ENCODE measurements at regions not wholly inside any gene's neighbourhood (a gene's known extent, or its start where the extent isn't known, plus 50 kb on each side); places are given as distances from the start of the nearest gene placed in this dataset.

- DNase-seq, result no peak
Measured at GRCh38 chr3:166498446-166498845, 661.2 kb upstream of the BCHE start.

- no peak for DNase-seq
Measured at GRCh38 chr3:166489826-166490225, 652.6 kb upstream of the BCHE start.

- no peak for DNase-seq
Measured at GRCh38 chr3:166488977-166489672, 651.9 kb upstream of the BCHE start.

GRCh38 chr3:166484470-166484869 lies 647.2 kb upstream of the BCHE start:
- no peak for DNase-seq

GRCh38 chr3:166481340-166481739 lies 644.1 kb upstream of the BCHE start:
- no peak for DNase-seq

- DNase-seq, result no peak
Measured at GRCh38 chr3:166478356-166478755, 641.1 kb upstream of the BCHE start.

GRCh38 chr3:166473501-166473900 lies 636.3 kb upstream of the BCHE start:
- no peak for DNase-seq

- no peak for DNase-seq
Measured at GRCh38 chr3:166472015-166472414, 634.8 kb upstream of the BCHE start.

GRCh38 chr3:166471074-166471767 lies 634.0 kb upstream of the BCHE start:
- peak; percentile 45 for DNase-seq

- no peak for DNase-seq
Measured at GRCh38 chr3:166462891-166463470, 625.8 kb upstream of the BCHE start.

- DNase-seq, result no peak
Measured at GRCh38 chr3:166461626-166462025, 624.4 kb upstream of the BCHE start.

GRCh38 chr3:166457382-166457781 lies 620.2 kb upstream of the BCHE start:
- no peak for DNase-seq

GRCh38 chr3:166456286-166456685 lies 619.1 kb upstream of the BCHE start:
- no peak for DNase-seq

GRCh38 chr3:166455744-166456143 lies 618.5 kb upstream of the BCHE start:
- DNase-seq, result no peak

GRCh38 chr3:166453478-166453877 lies 616.3 kb upstream of the BCHE start:
- DNase-seq, result peak; percentile 86

- no peak for DNase-seq
Measured at GRCh38 chr3:166451997-166452396, 614.8 kb upstream of the BCHE start.

GRCh38 chr3:166447513-166447912 lies 610.3 kb upstream of the BCHE start:
- no peak for DNase-seq

GRCh38 chr3:166446986-166447385 lies 609.8 kb upstream of the BCHE start:
- DNase-seq, result no peak

GRCh38 chr3:166446291-166446690 lies 609.1 kb upstream of the BCHE start:
- peak; percentile 26 for DNase-seq

- peak; percentile 17 for DNase-seq
Measured at GRCh38 chr3:166445865-166446264, 608.6 kb upstream of the BCHE start.

- peak; percentile 93 for DNase-seq
Measured at GRCh38 chr3:166444756-166445155, 607.5 kb upstream of the BCHE start.

- DNase-seq, result peak; percentile 81
Measured at GRCh38 chr3:166444336-166444735, 607.1 kb upstream of the BCHE start.

GRCh38 chr3:166435469-166436057 lies 598.3 kb upstream of the BCHE start:
- DNase-seq, result no peak

GRCh38 chr3:166433060-166433459 lies 595.8 kb upstream of the BCHE start:
- DNase-seq, result no peak
